HepG2 (cell line): ENCODE measurements at regions not wholly inside any gene's neighbourhood (a gene's known extent, or its start where the extent isn't known, plus 50 kb on each side); places are given as distances from the start of the nearest gene placed in this dataset.

Experiments
- ATAC-seq: fragments of 200-7000 bp; cut with Tn5 transposase; 3 replicates; pipeline ENCODE4 v1.9.1; 2020; ENCODE audit warnings: mild to moderate bottlenecking, moderate library complexity
- BruUV-seq: library from RNA; stranded (reverse); fragments of 400-500 nt; replicated peaks from 2 replicates; lab custom pipeline; 2021; lab: Mats Ljungman, UMichigan
- CTCF ChIA-PET: fragments of 300-600 bp; formaldehyde crosslinking; extraction: SDS; loops from one replicate; lab custom pipeline; 2021; ENCODE audit warnings: low total read pairs, inconsistent platforms, low intra/inter-chr PET ratio; lab: Yijun Ruan, JAX
- POLR2A ChIA-PET: fragments of 350-600 bp; sonication (Branson Sonifier 250); formaldehyde crosslinking; loops from one replicate; lab custom pipeline; 2020; ENCODE audit warnings: antibody characterized with exemption, inconsistent platforms; lab: Yijun Ruan, JAX
- DNase-seq: peaks from one replicate; pipeline ENCODE4 v3.0.0-alpha.2; 2015; ENCODE audit warnings: low spot score
- FAIRE-seq: peaks from 3 replicates; lab custom pipeline; 2011; peaks lifted over from hg19 to GRCh38; lab: Jason Lieb, UNC
- H2AFZ ChIP-seq: one replicate; pipeline ENCODE4 v1.6.1; 2011; ENCODE audit warnings: low read length, inconsistent platforms
- H3K27ac ChIP-seq: fragments of 300-600 bp; 3 replicates; pipeline ENCODE4 v1.8.0; 2011; ENCODE audit warnings: mixed run types, mild to moderate bottlenecking, mixed read lengths, low read length, inconsistent platforms; ENCODE audit not compliant: insufficient read depth; ENCODE audit errors: extremely low read length
- H3K27me3 ChIP-seq, 2 experiments: fragments of 200-600 bp in 1 of 2; 2 replicates in 1 of 2; 3 replicates in 1 of 2; pipeline versions ENCODE4 v1.6.0 to v1.8.0; 2011; ENCODE audit warnings: low read length in 2 of 2, mild to moderate bottlenecking in 2 of 2, moderate library complexity in 2 of 2, inconsistent platforms in 1 of 2; ENCODE audit not compliant: insufficient read depth in 2 of 2, control insufficient read depth in 1 of 2
- H3K36me3 ChIP-seq, 2 experiments: fragments of 200-600 bp in 1 of 2; replicated peaks in 1 of 2; 2 replicates in 1 of 2; 3 replicates in 1 of 2; pipeline versions ENCODE4 v1.5.1 to v1.8.0; 2011; ENCODE audit warnings: low read length in 2 of 2, inconsistent platforms in 1 of 2; ENCODE audit not compliant: insufficient read depth in 2 of 2, control insufficient read depth in 1 of 2
- H3K4me1 ChIP-seq: 2 replicates; pipeline ENCODE4 v1.5.1; 2012; ENCODE audit warnings: low read length, inconsistent platforms; ENCODE audit not compliant: insufficient read depth
- H3K4me2 ChIP-seq: 2 replicates; pipeline ENCODE4 v1.6.0; 2011; ENCODE audit warnings: low read depth, low read length, inconsistent platforms
- H3K4me3 ChIP-seq, 3 experiments: fragments of 200-600 bp in 1 of 3; sonication (generic), shearing (Covaris generic) in 1 of 3; replicated peaks in 1 of 3; 2 replicates each; pipeline ENCODE4 v1.5.1; 2011 to 2016; ENCODE audit warnings: low read length in 3 of 3, inconsistent platforms in 2 of 3, low read depth in 2 of 3, mild to moderate bottlenecking in 2 of 3, control low read depth in 1 of 3, mixed read lengths in 1 of 3; ENCODE audit not compliant: insufficient read depth in 1 of 3
- H3K79me2 ChIP-seq: one replicate; pipeline ENCODE4 v1.6.1; 2011; ENCODE audit warnings: low read length, inconsistent platforms; ENCODE audit not compliant: insufficient read depth
- H3K9ac ChIP-seq: 2 replicates; pipeline ENCODE4 v1.6.0; 2011; ENCODE audit warnings: mild to moderate bottlenecking, low read depth, low read length, inconsistent platforms; ENCODE audit not compliant: insufficient read depth
- H3K9me3 ChIP-seq: 2 replicates; pipeline ENCODE4 v1.5.1; 2012; ENCODE audit warnings: mild to moderate bottlenecking, low read length
- H4K20me1 ChIP-seq: 2 replicates; pipeline ENCODE4 v1.6.0; 2011; ENCODE audit warnings: inconsistent platforms, mild to moderate bottlenecking, low read length, moderate library complexity; ENCODE audit not compliant: insufficient read depth
- FOXP1 ChIP-seq, 2 experiments: fragments of 450-650 bp in 1 of 2; IDR thresholded peaks; 2 replicates each; pipeline ENCODE4 v1.6.1; 2017 to 2018; ENCODE audit warnings: antibody characterized with exemption in 1 of 2
- HDAC2 ChIP-seq: sonication (generic); formaldehyde crosslinking; IDR thresholded peaks from 2 replicates; pipeline ENCODE4 v1.4.0; 2020; ENCODE audit warnings: missing genetic modification reagents
- KDM1A ChIP-seq: IDR thresholded peaks from 2 replicates; pipeline ENCODE4 v1.6.1; 2016; ENCODE audit warnings: missing compliant biosample characterization
- NFIC ChIP-seq: IDR thresholded peaks from 2 replicates; pipeline ENCODE4 v1.6.1; 2012; ENCODE audit warnings: mild to moderate bottlenecking, low read length, inconsistent platforms
- SALL2 ChIP-seq: sonication (generic); formaldehyde crosslinking; IDR thresholded peaks from 2 replicates; pipeline ENCODE4 v1.8.1; 2023; ENCODE audit warnings: mild to moderate bottlenecking, missing genetic modification reagents, inconsistent platforms
- SETDB1 ChIP-seq: sonication (generic); formaldehyde crosslinking; IDR thresholded peaks from 2 replicates; pipeline ENCODE4 v1.5.1; 2020; ENCODE audit warnings: missing genetic modification reagents, mild to moderate bottlenecking, borderline replicate concordance
- SIN3B ChIP-seq: fragments of 150-350 bp; IDR thresholded peaks from 2 replicates; pipeline ENCODE4 v1.6.1; 2014; ENCODE audit warnings: low read length
- THYN1 ChIP-seq: sonication (generic); formaldehyde crosslinking; IDR thresholded peaks from 2 replicates; pipeline ENCODE4 v1.8.1; 2023; ENCODE audit warnings: low read depth, mild to moderate bottlenecking, moderate library complexity, missing genetic modification reagents, borderline replicate concordance
- ZBTB3 ChIP-seq: sonication (generic); formaldehyde crosslinking; IDR thresholded peaks from 2 replicates; pipeline ENCODE4 v1.4.0; 2020; ENCODE audit warnings: low read depth, mild to moderate bottlenecking, moderate library complexity, missing genetic modification reagents, borderline replicate concordance
- ZSCAN30 ChIP-seq: sonication (generic); formaldehyde crosslinking; IDR thresholded peaks from 2 replicates; pipeline ENCODE4 v1.5.0; 2020; ENCODE audit warnings: mild to moderate bottlenecking, missing genetic modification reagents
- WGBS: methylation state at CpG from one replicate; pipeline ENCODE4 v1.1.6; 2017; ENCODE audit warnings: low lambda C conversion rate; 5-methylcytosine and 5-hydroxymethylcytosine counted together
- in situ Hi-C: cut with HindIII; loops from 2 replicates; pipeline ENCODE4 v1.10.0; 2017; ENCODE audit warnings: low pct_unique_long_range_greater_than_20kb; ENCODE audit not compliant: extremely low pct_ligation_motif_present
- intact Hi-C: fragments of 100-400 bp; cut with micrococcal nuclease; formaldehyde crosslinking; loops from one replicate; pipeline ENCODE4 v1.10.0; 2022; ENCODE audit not compliant: unreplicated experiment
- TF ChIP-seq, protein P1 (sequence below): sonication (generic); formaldehyde crosslinking; IDR thresholded peaks from 2 replicates; pipeline ENCODE4 v1.4.0; 2020; ENCODE audit warnings: mild to moderate bottlenecking, missing genetic modification reagents
- TF ChIP-seq, protein P2 (sequence below): sonication (generic); formaldehyde crosslinking; IDR thresholded peaks from 2 replicates; pipeline ENCODE4 v1.4.0; 2020; ENCODE audit warnings: missing genetic modification reagents, borderline replicate concordance
- TF ChIP-seq, protein P3 (sequence below): sonication (generic); formaldehyde crosslinking; IDR thresholded peaks from 2 replicates; pipeline ENCODE4 v1.5.0; 2020; ENCODE audit warnings: missing genetic modification reagents
- TF ChIP-seq, protein P4 (sequence below): sonication (generic); formaldehyde crosslinking; IDR thresholded peaks from 2 replicates; pipeline ENCODE4 v1.4.0; 2020; ENCODE audit warnings: mild to moderate bottlenecking, missing genetic modification reagents, borderline replicate concordance
- TF ChIP-seq, protein P5 (sequence below): IDR thresholded peaks from 2 replicates; pipeline ENCODE4 v1.6.1; 2018; ENCODE audit warnings: missing genetic modification reagents
- TF ChIP-seq, protein P6 (sequence below): sonication (generic); formaldehyde crosslinking; IDR thresholded peaks from 2 replicates; pipeline ENCODE4 v1.8.0; 2022; ENCODE audit warnings: mild to moderate bottlenecking, missing genetic modification reagents, moderate library complexity

DNA sequence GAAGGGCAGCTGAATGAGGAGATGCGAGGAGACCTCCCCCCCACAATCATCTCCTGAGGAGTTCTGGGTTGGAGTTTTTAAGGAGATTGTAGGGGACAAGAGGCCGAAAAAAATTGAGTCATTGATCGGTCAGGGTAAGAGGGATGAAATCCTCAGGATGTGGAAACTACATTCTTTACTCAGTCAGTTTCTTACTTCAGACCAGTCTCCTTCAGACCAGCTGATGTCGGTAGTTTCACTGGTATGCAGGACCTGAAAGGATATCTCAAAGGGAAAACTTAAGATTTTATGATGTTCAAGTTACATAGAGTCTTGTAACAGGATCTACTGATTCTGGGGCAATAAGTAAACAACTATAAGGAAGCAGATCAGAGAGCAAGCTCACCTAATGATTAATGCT lies 51.7 kb upstream of the RFXAP start:
- BruUV-seq, result no TSS peak
- Histone ChIP-seq H3K36me3 (no peaks in the 10 kb centered on the region), H3K9me3 (peaks cover 13% of the 10 kb centered on the region), H3K9ac (no peak overlapping the region), H3K4me3 (no peak overlapping the region), H3K4me2 (no peak overlapping the region), H3K27ac (no peak overlapping the region), H4K20me1 (no peaks in the 10 kb centered on the region)
- in situ Hi-C loops (no loop called here), intact Hi-C loops (no loop called here)
- TF ChIP-seq THYN1 (CRISPR knock-in tag) (no peak), ZBTB3 (CRISPR knock-in tag) (no peak), SETDB1 (CRISPR knock-in tag) (no peak), KDM1A (no peak), ZSCAN30 (CRISPR knock-in tag) (no peak), NFIC (no peak), FOXP1 (IDR thresholded peaks at IDR 0.05) (no peak), FOXP1 (CRISPR knock-in tag; IDR thresholded peaks at IDR 0.05) (no peak), SALL2 (CRISPR knock-in tag) (no peak), SIN3B (no peak), HDAC2 (no peak)
- TF ChIP-seq, protein P1, sequence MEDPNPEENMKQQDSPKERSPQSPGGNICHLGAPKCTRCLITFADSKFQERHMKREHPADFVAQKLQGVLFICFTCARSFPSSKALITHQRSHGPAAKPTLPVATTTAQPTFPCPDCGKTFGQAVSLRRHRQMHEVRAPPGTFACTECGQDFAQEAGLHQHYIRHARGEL (CRISPR knock-in tag), result no peak
- TF ChIP-seq, protein P2, sequence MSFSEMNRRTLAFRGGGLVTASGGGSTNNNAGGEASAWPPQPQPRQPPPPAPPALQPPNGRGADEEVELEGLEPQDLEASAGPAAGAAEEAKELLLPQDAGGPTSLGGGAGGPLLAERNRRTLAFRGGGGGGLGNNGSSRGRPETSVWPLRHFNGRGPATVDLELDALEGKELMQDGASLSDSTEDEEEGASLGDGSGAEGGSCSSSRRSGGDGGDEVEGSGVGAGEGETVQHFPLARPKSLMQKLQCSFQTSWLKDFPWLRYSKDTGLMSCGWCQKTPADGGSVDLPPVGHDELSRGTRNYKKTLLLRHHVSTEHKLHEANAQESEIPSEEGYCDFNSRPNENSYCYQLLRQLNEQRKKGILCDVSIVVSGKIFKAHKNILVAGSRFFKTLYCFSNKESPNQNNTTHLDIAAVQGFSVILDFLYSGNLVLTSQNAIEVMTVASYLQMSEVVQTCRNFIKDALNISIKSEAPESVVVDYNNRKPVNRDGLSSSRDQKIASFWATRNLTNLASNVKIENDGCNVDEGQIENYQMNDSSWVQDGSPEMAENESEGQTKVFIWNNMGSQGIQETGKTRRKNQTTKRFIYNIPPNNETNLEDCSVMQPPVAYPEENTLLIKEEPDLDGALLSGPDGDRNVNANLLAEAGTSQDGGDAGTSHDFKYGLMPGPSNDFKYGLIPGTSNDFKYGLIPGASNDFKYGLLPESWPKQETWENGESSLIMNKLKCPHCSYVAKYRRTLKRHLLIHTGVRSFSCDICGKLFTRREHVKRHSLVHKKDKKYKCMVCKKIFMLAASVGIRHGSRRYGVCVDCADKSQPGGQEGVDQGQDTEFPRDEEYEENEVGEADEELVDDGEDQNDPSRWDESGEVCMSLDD (CRISPR knock-in tag), result no peak
- TF ChIP-seq, protein P3, sequence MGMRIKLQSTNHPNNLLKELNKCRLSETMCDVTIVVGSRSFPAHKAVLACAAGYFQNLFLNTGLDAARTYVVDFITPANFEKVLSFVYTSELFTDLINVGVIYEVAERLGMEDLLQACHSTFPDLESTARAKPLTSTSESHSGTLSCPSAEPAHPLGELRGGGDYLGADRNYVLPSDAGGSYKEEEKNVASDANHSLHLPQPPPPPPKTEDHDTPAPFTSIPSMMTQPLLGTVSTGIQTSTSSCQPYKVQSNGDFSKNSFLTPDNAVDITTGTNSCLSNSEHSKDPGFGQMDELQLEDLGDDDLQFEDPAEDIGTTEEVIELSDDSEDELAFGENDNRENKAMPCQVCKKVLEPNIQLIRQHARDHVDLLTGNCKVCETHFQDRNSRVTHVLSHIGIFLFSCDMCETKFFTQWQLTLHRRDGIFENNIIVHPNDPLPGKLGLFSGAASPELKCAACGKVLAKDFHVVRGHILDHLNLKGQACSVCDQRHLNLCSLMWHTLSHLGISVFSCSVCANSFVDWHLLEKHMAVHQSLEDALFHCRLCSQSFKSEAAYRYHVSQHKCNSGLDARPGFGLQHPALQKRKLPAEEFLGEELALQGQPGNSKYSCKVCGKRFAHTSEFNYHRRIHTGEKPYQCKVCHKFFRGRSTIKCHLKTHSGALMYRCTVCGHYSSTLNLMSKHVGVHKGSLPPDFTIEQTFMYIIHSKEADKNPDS (CRISPR knock-in tag), result no peak
- TF ChIP-seq, protein P4, sequence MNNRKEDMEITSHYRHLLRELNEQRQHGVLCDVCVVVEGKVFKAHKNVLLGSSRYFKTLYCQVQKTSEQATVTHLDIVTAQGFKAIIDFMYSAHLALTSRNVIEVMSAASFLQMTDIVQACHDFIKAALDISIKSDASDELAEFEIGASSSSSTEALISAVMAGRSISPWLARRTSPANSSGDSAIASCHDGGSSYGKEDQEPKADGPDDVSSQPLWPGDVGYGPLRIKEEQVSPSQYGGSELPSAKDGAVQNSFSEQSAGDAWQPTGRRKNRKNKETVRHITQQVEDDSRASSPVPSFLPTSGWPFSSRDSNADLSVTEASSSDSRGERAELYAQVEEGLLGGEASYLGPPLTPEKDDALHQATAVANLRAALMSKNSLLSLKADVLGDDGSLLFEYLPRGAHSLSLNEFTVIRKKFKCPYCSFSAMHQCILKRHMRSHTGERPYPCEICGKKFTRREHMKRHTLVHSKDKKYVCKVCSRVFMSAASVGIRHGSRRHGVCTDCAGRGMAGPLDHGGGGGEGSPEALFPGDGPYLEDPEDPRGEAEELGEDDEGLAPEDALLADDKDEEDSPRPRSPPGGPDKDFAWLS (CRISPR knock-in tag), result no peak
- TF ChIP-seq, protein P5, sequence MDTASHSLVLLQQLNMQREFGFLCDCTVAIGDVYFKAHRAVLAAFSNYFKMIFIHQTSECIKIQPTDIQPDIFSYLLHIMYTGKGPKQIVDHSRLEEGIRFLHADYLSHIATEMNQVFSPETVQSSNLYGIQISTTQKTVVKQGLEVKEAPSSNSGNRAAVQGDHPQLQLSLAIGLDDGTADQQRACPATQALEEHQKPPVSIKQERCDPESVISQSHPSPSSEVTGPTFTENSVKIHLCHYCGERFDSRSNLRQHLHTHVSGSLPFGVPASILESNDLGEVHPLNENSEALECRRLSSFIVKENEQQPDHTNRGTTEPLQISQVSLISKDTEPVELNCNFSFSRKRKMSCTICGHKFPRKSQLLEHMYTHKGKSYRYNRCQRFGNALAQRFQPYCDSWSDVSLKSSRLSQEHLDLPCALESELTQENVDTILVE (CRISPR knock-in tag), result no peak
- TF ChIP-seq, protein P6, sequence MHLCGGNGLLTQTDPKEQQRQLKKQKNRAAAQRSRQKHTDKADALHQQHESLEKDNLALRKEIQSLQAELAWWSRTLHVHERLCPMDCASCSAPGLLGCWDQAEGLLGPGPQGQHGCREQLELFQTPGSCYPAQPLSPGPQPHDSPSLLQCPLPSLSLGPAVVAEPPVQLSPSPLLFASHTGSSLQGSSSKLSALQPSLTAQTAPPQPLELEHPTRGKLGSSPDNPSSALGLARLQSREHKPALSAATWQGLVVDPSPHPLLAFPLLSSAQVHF (CRISPR knock-in tag), result no peak
- TF ChIP-seq, all 625 proteins: peak for 0
- CTCF ChIA-PET, result no interaction called here
- no peaks in the 10 kb centered on the region for H3K4me1 ChIP-seq
- no peak for DNase-seq
- WGBS, result 2% methylated on average over 4 of the region's 4 CpGs
- no peak for ATAC-seq
- no peak overlapping the region for H2AFZ ChIP-seq
- H3K79me2 ChIP-seq, result no peaks in the 10 kb centered on the region
- H3K27me3 ChIP-seq, result no peaks in the 10 kb centered on the region; a peak in 1 of 5 replicates
- POLR2A ChIA-PET, result no interaction called here
- FAIRE-seq, result no peak
